GM21515 (cell line): ENCODE measurements at regions not wholly inside any gene's neighbourhood (a gene's known extent, or its start where the extent isn't known, plus 50 kb on each side); places are given as distances from the start of the nearest gene placed in this dataset.

Experiments
- ATAC-seq: cut with Tn5 transposase; IDR thresholded peaks from one replicate; pipeline ENCODE4 v1.9.1; 2021; ENCODE audit not compliant: unreplicated experiment

DNA sequence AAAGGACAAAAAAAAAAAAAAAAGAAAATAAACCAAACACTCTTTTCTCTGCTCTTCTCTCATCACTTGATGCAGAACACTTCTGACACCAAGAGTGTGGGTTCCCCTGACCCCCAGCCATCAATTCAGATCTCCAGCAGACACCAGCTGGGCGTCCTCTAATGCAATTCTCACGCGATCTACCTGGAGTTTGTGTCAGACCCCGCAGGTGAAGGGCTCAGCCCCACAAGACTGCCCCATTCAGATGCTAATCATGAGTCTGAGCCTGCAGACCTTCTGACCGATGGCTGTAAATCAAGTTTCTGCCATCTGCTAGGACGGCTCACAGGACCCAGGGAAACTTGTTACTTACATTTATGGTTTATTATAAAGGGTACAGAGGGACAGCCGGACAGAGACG, 133.6 kb upstream of the C1orf174 start:
- ATAC-seq: no peak

DNA sequence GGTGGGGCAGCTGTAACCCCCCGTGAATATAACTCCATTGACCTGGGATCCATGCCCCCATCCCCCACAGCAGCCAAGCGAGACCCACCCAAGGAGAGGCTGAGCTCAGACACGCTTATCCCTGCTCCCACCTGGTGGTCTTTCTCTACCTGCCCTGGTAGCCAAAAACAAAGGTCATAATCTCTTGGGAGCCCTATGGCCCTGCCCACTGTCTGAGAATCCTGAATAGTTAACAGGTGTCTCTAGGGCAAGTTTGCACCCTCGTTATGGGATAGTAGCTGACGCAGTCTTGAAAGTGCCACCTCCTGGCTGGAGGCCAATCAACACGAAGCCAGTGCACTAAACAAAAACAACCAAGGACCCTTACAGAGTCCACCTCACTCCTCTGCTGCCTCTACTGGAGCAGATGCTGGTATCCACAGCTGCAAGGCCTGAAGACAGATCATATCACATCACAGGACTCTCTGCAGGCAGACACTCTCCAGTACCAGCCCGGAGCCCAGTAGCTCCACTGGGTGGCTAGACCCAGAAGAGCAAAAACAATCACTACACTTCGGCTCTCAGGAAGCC, 134.3 kb upstream of the C1orf174 start:
- no peak for ATAC-seq

DNA sequence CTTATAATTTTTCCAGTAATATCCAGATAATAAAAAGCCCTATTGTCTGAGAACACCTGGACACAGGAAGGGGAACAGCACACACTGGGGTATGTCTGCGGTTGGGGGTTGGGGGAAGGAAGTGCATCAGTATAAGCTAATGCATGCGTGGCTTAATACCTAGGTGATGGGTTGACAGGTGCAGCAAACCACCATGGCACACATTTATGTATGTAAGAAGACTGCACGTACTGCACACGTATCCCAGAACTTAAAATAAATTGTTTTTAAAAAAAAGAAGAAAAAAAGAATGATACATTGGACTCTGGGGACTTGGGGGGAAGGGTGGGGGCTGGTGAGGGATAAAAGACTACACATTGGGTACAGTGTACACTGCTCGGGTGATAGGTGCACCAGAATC, 144.9 kb upstream of the C1orf174 start:
- ATAC-seq: no peak

DNA sequence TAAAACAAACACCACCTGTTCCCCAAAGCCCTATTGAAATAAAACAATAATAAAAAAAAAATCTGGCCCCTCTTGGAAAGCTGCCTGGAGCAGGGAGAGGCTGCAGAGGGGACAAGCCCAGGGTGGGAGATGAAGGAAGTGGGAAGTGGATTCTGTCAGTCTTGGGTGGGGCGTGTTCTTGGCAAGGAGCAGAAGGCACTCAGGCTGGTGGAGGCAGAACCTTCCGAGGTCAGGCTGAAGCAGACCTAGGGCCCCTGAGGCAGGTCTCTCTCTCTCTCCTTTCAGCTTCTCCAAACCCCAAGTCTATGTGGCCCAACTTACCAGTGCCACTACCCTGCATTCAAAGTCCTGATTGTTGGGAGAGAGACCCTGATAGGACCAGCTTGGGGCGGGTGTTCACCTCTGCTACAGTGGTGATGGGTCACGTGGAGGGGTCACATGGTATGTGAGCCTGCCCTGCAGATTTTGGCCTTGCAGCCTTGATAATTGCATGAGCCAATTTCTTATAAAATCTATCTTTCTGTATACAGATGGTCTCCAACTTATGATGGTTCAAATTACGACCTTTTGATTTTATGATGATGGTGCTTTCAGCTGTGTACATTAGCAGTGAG, 145.4 kb upstream of the C1orf174 start:
- ATAC-seq: no peak

DNA sequence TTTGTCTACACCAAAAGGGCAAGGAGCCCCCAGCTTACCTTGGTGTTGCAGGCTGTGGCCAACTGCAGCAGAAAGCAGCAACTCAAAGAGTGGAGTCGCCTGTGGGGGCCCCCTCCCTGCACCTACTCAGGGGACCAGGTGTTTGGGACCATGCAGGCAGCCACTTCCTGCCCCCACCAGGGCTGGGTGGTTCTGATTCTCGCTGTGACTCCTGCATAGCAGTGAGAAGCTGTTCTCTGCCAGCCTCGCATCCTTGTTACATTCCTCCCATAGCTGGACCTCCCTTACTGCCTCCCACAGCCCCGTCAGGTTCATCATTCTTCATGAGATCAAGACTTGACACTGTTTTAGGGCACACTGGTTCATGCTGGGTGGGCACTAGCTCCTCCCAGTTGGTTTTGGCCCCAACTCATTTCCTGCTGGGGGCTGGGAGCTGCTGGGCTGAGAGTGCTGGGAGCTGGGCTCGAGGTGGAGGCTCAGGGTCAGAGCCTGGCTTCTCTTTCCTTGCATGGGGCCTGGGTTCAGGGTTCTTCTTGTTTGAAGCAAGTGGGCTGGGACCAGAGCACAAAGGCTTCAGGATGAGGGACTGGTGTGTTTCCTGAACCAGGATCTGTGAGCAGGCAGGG, 146.9 kb upstream of the C1orf174 start:
- no peak for ATAC-seq

DNA sequence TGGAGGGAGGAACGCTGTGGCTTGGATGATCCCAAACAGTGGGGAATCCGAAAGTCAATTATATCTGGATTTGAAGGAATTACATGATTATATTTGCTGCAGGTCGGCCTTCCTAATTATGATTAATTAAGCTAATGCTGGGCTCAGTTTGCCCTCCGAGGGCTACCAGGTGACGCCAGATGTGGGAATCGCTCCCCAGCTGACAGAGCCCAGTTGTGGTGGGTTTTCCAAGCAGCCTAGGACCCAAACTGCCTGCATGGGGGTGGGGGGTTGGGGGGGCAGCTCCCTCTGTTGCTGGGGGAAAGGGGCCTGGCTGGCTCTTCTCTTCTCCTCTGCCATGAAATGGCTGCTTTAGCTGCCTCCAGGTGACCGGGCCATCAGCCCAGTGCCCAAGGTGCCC, 147.6 kb upstream of the C1orf174 start:
- ATAC-seq: no peak

DNA sequence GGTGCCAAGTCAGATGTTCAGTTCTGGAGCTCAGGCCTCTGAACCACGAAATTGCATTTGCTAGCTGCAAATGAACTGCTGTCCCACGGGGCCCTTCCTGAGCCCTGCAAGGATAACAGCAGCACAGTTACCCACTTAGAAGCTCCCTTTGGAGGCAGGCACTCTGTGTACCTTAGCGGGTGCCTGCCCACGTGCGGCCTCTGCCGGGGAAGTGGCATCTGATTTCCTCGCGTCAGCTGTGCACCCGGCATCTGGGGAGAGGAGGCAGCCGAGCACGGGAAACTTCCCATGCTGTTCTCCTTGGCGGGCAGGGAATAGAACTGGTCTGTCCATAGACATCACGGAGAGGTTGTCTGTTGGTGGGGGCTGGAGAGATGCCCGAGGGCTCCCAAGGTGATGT, 148.0 kb upstream of the C1orf174 start:
- no peak for ATAC-seq

DNA sequence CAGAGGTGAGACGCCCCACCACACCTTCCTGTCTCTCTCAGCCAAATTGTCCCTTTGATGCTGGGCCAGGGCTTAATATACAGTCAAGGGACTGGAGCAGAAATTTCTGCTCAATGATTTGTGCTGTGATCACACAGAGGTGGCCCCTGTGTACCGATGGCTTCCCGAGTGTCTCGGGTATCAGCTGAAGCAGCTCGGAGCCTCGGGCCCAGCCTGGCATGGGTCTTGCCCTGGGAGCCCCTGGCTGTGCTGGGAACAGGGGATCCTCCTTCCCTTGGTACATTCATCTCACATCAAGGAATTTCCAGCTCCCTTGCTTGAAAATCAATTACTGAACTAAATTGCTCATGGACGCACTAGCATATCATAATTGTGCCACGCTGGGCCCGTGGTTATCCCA, 148.8 kb upstream of the C1orf174 start:
- ATAC-seq: no peak

DNA sequence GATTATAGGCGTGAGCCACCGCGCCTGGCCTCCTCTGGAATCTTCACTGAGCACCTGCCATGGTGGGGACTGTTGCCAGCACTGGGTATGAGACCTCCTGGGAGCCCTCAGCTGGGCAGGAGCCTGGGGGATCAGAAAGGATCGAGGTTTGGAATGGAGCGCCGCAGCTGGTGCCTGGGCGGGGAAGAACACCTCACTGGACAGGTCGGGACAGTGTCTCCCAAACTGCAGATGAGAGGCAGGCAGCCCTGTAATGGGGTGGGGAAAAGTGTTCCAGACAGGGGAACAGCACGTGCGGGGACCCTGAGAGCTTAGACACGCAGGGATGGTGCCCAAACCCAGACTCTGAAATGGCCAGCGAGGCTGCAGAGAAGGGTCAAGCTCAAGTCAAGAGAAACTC, 150.9 kb upstream of the C1orf174 start:
- ATAC-seq: no peak

DNA sequence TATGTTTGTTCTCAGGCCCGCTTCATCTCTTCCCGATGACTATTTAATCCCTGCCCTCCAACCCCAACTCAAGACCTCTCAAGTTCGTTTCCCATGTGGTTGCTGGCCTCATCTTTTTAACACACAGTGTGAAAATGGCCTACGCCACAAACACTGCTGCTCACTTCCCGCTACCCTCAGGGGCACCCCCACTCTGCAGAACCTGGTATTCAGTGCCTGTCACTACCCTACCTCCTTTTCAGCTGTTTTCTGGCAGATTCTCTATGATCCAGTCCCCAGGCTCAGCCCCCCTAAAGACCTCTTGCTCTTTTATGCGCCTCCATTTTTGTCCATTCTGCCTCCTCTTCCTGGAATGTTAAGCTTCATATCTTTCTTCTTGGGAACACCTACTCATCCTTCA, 152.6 kb upstream of the C1orf174 start:
- ATAC-seq: no peak

DNA sequence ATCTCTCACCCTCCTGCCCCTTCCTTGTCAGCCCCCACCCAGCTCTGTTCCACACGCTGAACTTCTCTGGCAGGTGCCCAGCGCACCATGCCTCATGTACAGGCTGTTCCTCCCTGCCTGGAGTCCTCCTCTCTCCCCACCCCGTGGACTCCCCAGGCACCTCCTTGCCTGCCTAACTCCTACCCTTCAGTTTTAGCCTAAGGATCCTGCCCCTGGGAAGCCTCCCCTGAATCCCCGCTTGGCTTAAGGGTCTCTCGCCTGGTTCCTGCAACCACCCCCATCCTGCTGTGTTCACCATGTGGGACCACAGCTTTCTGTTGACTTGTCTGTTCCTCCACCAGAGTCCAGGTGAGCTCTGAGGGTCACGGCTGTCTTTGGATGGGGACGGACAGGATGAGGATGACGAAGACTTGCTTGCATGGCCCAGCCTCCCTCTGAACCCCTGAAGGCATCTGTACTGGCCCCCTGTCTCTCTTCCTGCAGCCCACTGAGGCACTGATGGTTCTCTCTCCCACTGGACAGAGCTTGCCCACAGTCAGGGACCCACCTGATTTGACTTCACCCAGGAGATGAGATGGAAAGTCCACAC, 153.2 kb upstream of the C1orf174 start:
- no peak for ATAC-seq

DNA sequence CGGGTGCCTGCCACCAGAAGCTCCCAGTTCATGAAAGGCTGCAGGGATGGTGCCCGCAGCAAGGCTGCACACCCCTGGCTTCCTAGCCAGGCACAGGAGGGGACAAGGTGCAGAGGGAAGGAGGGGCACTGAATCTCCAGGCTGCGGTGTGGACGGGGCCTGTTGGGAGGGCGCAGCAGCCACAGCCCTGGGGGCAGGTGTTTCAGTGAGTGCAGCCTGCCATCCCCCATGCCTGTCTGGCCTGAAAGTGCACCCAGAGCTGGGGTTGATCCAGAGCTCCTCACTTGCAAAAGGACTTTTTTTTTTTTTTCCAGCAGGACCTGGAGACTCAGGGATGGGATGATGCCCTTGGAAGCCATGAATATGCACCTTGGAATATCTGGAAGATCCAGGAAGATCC, 153.7 kb upstream of the C1orf174 start:
- no peak for ATAC-seq

DNA sequence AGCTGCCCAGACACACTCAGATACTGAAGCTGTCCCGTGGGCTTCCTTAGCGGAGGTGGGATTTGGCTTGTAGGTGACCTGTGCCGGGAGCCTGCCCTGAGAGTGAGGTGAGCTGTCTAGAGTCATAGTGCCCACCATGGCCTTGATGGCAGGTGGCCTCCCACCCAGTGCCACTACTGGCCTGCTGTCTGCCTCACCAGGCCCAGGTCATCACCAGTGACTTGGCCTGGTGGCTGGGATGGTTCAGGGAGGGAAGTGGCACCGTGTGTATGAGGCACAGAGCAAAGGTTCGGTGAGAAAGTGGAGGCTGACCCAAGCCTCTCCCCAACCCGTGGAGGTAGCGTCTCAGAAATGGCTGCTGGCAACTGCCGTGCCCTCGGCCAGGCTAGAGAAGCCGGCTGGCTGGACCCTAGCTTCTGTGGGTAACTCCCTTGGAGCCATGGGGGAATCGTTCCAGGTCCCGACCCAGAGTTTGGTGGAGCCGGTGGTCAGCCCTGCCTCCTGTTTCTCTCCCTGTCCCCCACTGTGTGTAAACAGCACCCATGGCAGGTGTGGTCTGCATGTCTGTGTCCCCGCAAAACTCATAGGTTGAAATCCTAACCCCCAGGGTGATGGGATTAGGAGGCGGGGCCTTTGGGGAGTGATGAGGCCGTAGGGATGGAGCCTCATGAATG, 155.4 kb upstream of the C1orf174 start:
- ATAC-seq: no peak

DNA sequence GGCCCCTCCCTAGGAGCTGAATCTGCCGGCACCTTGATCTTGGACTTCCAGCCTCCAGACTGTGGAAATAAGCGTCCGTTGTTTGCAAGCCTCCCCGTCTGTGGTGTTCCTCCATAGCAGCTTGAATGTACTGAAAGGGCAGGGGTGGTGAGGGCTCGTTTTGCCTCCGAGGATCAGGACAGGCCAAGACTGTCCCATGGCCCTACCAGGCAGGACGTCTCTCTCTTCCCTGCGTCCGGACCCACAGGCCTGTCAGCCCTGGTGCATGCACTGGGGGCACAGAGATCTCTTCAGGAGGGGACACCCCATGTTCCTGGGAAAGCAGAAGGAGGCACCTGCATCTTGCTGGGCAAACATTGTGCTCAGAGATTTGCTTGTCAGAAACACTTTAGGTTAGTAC, 156.3 kb upstream of the C1orf174 start:
- ATAC-seq: no peak

DNA sequence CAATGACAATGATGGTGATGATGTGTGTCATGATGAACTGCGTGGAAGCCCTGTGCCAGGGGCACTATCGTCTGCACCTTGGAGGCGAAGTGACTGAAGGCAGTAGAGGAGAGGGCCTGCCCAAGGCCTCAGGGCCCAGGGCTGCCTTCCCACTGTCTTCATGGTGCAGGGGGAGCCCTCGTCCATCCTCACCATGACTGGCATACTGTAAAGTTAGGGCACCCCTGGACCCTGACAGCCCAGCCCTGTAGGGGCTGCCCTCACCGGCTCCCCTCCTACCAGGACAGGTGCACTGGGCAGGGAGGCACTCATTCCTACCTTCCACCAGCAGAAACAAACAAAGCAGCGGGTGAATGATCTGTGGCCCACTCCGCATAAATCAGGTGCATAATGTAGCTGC, 156.9 kb upstream of the C1orf174 start:
- ATAC-seq: no peak

DNA sequence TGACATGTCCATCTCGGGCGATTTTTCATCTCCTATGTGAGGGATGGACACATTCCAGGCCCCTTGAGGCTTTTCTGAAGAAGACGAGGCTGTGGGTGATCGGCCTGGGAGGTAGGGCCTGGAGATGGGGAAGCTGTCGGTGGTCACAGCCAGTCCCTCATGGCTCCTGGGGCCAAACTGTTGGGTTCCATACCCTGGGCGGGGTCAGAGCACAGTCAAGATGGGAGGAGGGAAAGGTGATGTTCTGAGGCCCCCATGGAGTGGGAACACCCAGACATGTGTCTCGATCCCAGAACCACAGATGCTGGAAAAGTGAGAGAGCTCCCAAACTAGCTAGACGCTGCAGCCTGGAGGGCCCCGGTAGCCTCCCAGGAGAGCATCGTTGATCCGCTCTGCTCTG, 157.5 kb upstream of the C1orf174 start:
- ATAC-seq: no peak

DNA sequence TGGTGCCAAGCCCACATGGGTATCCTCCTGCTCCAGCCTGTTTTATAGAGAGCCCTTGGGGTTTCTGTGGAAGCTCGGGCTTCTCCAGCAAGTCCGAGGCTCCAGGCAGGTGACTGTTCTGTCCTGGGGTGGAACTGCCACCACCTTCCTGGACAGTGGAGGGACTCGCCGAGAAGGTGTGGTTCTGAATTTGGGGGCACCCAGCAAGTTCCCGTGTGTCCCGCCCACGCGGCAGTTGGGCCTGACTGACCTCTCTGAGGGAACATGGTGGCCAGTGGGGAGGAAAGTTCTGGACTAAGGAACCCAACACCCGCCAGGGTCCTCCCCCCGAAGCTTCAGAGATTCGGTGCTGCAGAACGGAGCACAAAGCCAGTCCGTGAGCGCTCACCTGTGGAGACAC, 158.1 kb upstream of the C1orf174 start:
- ATAC-seq: no peak

DNA sequence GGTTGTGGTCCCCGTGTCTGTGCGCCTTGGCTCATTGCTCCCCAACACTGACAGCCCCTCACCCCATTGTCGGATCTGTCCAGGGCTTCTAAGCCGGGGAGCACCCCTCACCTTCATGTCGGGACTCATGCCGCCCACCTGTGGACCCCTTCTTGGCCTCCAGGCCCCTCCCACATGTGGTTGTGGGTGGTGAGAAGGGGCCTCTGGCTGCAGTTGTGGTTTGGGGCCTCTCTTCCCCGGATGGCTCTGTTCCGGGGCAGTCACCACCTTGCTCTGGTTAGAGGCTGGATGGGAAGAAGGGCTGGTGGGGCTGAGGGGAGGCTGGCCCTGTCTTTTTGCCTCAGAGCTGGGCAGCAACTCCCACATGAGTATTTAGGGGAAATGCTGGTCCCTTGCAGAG, 158.6 kb upstream of the C1orf174 start:
- no peak for ATAC-seq

DNA sequence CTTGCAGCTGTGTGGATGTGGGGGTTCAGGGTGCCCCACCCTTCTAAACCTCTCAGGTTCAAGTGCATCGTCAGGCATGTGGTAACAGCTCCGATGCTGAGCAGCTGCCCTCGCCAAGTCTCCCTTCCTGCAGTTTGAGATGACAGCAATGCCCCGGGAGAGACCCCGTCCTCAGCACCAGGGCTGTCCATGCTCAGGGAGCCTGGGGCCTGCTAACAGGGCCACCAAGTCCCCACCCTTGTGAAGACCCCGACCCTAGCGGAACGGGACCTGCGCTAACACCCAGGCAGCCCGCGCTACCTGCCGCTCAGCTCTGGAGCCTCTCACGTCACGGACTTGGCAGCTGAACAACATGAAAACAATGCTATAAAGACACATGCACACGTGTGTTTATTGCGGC, 159.2 kb upstream of the C1orf174 start:
- no peak for ATAC-seq

DNA sequence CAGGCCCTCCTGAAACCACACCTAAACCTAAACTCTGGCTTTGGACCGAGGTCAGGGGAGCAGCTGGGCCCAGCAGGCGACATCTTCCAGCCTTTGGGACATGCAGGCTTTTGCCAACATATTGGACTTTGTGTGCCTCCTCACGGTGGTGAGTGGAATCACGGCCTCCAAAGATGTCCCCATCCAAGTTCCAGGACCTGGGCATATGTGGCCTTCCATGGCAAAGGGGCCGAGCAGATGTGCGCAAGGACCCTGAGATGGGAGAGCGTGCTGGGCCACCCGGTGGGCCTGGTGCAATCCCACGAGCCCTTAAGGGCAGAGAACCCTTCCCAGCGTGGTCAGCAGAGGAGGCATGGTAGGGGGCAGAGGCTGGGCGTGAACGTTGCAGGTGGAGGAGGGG, 160.8 kb upstream of the C1orf174 start:
- ATAC-seq: no peak

DNA sequence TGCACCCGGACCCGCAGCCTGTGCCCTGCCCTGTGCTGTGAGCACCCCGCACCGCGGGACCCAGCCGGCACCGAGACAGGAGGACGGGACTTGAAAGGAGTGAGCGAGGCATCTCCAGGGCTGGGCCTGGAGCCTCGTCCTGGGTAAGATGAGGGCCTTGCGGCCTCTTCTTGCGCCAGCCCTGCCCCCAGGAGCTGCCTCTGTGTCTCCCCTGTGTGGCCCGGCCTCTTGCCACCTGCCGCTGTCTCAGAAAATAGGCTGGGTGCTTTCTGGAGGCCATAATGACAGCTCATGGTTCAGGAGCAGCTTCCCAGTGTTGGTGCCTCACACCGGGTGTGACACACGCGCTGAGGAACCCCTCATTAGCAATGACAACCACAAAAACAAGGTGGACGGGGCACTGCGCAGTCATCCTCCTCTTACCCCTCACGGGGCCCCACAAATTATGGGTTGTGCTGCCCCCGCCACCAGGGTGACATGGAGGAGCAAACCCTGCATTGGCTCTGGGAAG, 161.5 kb upstream of the C1orf174 start:
- no peak for ATAC-seq

DNA sequence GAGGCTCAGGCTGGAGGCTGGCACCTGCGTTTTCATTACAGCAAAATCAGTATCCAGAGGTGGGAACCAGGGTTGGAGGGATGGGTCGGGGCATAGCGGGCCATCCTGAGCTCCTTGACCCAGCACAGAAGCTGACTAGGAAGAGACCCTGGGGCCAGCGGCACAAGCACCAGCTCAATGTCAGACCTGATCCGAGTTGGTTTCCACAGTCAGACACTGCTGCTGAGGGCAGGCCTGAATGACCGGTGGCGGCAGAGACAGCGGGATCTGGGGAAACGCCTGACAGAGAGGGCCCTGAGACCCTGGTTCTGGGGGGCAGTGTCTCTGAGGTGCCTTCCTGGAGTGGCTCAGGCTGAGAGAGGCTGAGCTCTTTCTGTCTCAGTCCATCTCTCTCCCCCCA, 162.0 kb upstream of the C1orf174 start:
- no peak for ATAC-seq
